GM11168 (cell line): ENCODE measurements at regions not wholly inside any gene's neighbourhood (a gene's known extent, or its start where the extent isn't known, plus 50 kb on each side); places are given as distances from the start of the nearest gene placed in this dataset.
"Not testable (repeated sequence)": the region's sequence is repeated elsewhere in the genome, so short reads cannot be mapped to it uniquely, and the experiment has no call there.

Experiments used
- in situ Hi-C: fragments of 300-500 bp; cut with MboI; formaldehyde crosslinking; loops from one replicate; pipeline ENCODE4 v1.12.0; 2022; ENCODE audit warnings: low sequenced_read_pairs; ENCODE audit not compliant: unreplicated experiment

DNA sequence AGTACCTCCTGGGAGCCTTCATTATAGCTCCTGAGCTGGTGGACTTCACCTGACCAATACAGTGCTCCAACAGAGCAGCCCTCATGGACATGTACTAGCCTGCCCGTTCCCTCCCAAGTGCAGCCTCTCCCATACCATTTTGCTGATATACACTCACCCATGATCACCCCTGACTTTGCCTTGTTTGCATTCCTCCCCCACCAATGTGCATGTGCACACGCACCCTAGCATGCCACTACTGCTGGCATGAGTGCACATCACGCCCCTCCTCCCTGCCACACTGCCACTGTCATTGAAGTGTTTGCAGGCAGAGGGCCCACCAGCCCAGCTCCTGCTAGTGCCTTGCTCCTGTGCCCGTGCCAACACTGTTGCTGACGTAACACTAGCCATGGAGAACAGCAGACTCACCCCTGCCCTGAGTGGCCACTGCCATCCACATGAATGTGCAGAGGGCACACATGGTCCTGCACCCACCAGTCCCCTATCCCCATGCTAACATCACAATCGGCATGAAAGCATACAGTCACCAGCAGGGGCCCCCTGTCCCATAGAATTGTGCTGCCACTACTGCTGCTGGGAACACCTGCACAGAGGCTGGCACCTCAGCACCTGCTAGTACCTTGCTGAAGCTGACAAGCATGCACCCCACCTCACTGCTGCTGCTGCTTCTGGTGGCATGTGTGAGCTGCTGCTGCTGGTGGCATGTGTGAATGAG is 110.3 kb downstream of the SINHCAF start:
- in situ Hi-C loops, result no loop called here

DNA sequence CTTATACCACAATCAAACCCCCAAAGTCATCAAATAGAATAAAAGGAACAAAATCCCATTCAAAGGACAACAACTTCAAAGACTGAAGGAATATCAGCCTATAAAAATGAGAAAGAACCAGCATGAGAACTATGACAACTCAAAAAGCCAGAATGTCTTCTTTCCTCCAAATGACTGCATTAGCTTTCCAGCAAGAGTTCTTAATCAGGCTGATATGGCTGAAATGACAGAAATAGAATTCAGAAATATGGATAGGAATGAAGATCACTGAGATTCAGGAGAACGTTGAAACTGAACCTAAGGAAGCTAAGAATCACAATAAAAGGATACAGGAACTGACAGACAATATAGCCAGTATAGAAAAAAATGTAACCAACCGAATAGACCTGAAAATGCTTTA is 109.5 kb downstream of the SINHCAF start:
- in situ Hi-C loops, result no loop called here

DNA sequence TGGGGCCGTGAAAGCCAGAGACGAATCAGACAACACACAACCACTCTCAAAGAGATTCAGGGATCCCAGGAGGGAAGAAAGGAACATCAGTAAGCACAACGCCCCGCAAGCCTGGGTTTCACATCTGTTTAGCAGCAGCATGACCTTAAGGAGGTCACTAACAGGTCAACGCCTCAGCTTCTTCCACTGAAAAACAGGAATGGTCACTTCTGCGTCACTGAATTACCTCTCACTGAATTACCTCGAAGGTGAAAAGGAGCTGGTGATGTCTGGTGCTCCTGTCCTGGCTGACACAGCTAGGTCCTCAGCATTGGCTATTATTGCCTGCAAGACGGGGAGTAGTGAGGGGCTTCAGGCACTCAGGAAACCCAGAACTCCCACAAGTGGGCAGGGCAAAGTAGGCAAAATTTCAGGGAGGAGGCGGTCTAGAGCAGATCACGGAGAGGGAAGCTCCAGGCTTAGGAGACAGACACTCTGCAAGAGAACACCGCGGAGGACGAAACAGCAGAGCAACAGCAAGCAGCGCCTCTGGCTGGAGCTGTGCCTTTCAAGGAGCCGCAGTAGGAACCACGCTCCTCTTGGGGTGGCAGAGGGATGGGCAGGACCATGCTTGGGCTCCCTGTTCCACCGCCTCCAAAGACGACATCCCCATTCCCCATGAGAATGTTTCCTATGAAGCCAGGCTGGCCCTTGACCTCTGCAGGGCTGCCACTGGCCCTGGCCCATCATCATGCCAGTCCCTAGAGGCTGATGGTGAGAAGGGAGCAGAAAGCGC is 108.4 kb downstream of the SINHCAF start:
- in situ Hi-C loops, result no loop called here

DNA sequence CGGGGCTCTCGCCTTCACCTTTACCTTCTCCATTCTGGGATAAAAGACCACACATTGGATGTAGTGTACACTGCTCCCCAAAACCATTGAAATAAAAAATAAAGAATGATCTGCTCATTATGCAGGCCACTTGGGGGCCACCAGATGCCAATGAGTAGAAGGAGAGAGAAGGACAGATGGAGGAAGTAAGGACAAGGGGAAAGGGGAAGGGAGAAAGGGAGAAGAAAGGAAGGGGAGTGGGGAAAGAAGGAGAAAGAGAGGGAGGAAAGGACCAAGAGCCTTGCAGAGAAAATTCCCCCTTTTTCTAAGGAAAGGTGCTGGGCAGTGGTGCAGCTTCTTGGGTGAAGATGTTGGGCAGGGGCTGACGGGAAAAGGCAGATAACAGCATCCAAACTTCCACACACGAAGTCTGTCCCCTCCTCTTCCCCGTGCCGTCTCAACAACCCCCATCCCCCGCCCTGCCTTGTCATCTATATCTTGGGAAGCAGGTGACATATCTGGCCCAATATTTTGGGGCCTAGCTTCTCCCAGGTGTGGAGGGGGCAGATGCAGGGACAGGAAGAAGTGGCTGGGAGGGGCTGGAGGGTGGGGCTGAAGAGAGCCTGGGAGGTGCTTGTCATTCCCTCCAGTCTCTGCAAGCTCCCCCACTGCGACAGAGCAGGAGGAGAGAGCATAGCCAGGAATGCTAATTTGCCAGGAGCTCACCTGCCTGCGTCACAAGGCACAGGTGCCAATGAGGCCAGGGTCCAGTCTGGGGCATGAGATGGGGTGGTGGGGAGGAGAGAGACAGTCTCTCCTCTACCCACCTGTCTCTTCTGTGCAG is 107.5 kb downstream of the SINHCAF start:
- in situ Hi-C loops, result no loop called here

DNA sequence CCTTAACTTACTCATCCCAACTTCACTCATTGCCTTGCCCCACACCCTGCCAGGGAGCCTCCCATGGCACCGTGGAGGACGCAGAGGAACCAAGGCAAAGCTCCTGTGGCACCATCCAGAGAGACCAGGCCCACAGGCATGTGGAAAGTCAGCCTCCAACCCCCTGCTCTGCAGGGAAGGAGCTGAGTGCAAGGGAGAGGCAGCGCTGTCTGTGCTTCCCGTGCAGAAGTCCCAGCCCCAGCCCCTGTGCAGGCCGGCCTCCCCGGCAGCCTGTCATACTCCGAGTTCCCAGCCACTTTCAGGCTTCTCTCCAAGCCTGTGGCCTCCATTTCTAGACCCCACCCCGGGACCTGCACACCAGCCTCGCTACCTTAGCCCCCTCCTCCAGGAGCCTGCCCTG is 106.4 kb downstream of the SINHCAF start:
- in situ Hi-C loops, result no loop called here

DNA sequence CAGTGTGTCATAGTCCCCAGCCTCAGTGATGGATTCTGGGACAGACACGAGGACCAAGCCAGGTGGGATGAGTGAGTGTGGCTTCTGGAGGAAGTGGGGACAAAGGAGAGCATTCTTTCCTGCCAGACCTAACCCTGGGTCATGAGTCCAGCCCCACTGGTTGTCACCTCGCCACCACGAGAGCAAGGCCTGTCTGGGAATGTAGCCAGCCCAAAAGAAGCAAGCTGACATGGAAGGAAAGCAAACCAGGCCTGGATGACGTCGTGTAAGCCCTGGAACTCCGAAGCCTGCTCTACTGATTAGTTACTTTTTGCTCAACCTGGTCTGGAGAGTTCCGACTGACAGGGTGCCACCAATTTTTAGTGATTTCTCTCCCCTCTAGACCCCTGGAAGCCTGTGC is 105.9 kb downstream of the SINHCAF start:
- in situ Hi-C loops, result no loop called here

DNA sequence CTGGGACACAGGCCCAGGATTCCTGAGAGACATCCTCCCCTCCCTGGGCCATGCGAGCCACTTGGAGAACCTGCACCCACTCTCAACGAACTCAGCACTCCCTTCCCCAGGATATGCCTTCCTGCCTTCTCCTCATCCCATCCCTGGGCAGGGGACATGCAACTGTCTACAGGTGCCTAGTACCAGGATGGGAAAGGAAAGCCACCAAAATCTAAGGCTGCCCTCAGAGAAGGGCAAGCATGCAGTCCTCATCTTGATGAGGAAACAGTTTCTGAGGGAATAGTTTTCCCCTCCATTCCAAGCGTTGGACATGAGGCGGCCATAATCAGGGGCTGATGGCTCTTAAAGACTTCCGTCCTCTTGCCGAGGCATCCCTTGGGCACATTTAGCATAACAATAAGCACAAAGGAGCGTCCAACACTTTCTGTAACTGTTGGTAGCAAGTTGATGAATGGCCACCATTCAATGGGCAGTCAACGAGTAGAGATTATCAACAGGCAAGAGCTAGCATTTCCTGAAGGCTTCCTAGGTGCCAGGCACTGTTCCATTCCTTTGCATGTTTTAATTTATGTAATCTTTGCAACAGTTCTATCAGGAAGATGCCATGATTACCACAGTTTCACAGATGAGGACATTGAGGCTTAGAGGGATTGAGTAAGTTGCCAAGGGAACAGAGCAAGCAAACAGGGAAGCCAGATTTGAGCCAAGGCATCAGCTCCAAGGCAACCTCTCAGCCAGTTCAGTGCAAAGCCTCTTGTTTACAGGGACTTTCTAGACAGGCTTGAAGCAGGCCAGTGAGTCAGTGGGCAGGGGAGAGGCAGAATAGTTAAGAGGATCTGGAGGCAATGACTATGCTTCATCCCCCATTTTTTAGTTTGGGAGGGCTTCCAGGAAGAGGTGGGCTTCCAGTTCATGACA is 105.1 kb downstream of the SINHCAF start:
- in situ Hi-C loops, result no loop called here

DNA sequence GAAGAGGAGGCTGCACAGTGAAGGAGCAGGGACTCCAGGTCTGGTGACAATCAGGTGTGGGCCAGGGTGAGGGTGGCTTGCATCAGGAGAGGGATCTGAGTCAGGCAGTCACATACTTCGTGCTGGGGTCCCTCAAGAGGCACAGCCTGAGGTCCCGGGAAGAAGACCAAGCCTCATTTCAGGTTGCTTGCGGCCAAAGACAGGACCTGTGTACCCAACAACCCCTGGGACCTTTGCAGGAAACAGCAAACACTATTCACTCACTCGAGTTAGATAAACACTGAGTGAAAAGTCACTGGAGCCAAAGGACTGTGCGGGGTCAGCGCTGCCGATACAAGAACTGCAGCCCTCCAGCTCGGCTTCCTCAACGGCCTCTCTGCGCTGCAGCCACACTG is 104.4 kb downstream of the SINHCAF start:
- in situ Hi-C loops, result no loop called here

DNA sequence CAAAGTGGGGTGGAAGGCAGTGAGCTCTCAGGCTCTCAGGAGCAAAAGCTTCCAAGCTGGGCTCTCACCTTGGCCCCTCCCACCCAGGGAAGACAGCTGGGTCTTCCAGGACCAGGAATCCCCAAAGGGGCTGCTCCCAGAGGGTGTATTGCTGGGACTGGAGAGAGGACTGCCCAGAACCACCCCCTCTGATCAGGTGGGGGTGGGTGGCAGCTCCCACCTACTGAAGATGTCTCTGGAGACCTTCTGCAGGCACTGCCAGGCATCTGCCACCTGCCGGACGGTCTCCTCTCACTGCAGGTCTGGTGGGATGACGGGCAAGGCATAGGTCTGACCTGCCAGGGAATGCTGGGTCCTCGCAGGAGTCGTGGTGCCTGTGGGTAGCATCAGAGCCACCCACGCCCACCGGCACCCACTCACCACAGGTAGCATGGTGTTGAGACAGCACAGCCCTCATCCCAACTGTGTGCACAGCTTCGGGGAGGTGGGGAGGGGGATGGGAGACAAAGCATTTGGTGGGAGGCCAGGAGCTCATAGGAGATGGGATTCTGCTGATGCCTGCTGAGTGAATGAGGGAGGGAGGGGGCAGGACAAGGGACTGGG is 103.2 kb downstream of the SINHCAF start:
- in situ Hi-C loops, result no loop called here

DNA sequence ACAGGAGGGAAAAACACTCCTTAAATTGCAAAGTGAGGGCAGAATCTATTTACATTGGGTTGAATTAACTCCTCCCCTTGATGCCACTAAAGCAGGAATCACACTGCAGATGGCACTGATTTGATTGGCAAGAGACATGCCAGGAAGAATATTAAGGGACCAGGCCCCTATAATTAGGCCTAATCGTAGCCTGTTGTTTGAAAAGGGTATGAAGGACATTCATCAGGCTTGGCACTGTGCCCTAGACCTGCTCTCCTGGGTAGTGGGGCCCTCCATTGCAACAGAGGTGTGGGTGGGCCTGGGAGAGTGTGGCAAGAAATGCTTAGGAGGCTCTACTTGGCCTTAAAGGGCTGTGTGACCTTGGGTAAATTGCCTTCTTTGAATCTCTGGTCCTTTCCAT is 102.3 kb downstream of the SINHCAF start:
- in situ Hi-C loops, result not testable (repeated sequence)

DNA sequence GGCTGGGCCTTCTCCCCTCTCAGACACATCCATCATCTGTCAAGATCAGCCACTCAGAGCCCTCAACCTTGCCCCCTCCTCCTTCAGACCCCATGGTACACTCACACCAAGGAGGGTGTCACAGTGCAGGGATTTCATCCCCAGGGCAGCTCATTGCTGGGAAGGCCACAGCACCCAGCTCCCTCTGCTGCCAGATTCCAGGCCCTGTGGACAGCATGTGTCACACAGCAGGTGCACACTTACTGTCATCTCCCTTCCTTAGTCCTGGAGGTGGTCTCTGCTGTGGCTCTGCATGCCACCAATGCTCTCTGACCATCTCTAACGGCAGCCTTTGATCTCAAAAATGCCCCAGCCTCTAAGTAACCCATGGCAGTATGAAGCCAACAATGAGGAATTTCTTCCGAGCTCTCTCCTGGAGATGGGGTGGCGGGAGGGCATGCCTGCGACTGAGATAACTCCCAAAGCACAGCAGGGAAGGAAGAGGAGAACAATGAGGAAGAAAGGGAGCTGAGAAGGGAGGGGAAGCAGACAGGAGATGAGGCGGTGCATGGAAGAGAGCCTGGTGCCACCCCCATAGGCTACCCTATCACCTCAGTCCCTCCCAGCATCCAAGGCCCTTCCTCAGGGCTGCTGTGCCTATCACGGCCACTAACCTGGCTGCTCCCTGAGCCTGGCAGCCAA is 101.0 kb downstream of the SINHCAF start:
- in situ Hi-C loops, result loop anchor here (25.0 kb wide), 1 partner anchor 113 kb away; no protein-coding TSS in a partner anchor

DNA sequence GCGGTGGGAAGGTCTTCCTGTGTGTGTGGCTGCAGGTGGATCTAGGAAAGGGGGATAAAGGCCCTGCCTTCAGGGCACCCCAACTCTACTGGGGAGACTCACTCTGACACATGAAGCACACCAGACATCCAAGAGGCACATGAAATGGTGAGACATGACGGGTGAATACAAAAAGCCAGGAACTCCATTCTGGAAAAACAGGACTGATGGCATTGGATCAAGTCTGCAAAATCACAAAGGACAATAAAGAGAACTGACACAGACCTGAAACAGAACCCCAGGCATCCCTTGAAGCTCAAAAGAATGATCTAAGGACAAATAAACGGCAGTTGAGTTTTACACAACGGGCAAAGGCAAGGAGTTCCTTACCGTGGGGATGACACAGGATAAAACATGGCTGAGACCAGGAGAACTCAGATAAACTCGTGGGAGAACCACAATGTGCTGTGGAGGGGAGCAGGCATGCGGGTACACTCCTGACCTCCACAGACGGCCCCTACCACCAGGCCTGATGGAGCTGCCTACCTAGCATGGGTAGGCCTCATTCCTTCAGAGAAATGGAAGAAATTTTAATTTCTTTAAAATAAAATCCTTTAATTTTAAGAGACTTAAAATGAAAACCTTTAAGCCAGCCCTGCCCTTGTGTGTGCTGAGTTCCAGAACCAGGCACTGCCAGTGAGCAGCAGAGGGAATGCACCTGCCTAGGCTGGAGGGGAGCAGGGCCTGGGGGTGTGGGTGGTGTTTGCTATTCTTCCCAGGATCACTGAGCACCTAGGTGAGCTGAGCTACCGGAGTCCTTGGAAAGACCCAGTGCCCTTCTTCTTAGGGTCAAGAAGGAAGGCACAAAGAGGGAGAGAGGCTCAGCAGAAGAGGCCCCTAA is 100.1 kb downstream of the SINHCAF start:
- in situ Hi-C loops, result loop anchor here (25.0 kb wide), 1 partner anchor 114 kb away; no protein-coding TSS in a partner anchor

DNA sequence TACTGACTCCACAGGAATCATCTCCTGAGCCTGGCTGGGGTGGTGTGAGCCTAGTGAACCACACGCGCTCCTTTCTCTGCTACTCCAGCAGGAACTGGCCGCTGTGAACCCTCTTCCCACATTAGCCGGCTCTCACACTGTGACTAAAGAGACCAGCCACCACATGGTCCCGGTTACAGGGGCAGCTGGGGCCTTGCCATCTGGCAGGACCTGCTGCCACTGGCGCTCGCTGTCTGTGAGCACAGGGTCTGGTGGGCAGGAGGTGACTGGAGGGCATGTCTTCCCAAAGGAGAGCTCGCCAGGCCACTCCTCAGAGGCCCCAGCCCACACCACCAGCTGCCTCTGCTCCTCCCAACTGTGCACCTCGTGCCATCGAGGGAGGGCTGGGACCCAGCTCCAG is 99.3 kb downstream of the SINHCAF start:
- in situ Hi-C loops, result loop anchor here (25.0 kb wide), 1 partner anchor 114 kb away; no protein-coding TSS in a partner anchor

DNA sequence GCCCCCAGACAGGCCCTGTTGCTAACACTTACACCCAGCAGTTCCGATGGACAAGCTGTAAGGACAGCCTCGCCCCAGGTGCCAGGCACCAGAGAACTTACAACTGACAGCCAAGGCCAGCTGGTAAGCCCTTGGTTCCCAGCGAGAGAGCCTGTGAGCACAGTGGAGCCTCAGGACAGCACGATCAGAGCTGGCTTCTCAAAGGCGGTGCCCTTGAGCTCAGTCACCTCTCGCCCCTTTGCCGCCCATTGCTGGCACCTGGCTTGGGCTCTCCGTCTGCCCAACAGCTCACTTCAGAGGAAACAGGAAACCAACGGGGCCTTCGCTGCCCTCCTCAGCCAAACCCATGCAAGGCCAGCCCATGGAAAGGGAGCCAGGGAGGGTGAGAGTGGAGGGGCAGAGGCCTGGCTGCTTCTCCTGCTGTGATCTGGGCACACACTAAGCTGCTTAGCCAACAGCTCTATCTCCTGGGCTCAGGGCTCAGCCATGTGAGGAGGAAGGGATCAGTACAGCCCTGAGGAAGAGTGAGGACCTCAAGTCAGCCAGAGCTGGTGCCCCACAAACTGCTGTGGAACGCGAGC is 98.5 kb downstream of the SINHCAF start:
- in situ Hi-C loops, result loop anchor here (25.0 kb wide), 1 partner anchor 115 kb away; no protein-coding TSS in a partner anchor

DNA sequence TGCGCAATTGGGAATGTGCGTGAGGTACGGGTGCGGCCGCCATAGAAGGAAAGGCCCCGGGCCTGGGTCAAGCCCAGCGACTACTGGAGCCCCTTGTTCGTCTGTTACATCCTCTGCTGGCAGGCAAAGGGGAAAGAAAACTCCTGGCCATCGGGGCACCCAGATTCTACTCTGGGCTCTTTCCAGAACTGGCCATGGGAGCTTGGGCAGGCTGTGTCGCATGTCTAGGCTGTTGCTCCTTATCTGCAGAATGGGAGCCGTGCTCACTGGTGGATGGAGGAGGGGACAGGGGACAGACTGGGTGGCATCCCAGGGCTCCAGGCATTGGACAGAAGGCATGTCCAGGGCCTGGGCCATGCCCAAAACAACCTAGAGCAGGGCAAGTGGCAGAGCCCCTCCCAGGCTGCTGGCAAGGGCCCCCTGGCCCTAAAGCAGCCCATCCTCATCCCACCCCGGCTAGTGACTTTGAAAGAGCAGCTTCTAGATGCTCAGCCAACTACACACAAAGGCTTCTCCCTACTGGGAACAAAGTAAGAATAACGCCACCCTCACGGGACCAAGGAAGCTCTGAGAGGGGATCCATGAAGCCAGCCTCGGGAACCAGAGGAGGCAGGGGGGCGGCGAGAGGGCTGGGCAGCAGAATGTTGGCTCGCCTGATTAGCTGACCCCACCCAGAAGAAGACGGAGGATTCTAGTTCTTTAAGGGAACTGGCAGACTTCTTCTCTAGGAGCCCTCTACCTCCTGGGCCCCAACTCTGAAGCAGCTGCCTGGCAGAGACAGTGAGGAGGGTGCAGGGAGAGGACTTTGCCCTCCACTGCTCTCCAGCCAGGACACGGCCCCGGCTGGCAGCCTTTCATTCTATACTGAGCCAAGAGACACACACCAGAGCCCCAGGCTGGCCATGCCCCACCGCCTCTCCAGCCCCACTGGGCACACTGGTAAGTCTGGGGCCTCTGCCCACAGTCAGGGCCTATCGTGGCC is 96.8 kb downstream of the SINHCAF start:
- in situ Hi-C loops, result loop anchor here (25.0 kb wide), 1 partner anchor 117 kb away; no protein-coding TSS in a partner anchor

DNA sequence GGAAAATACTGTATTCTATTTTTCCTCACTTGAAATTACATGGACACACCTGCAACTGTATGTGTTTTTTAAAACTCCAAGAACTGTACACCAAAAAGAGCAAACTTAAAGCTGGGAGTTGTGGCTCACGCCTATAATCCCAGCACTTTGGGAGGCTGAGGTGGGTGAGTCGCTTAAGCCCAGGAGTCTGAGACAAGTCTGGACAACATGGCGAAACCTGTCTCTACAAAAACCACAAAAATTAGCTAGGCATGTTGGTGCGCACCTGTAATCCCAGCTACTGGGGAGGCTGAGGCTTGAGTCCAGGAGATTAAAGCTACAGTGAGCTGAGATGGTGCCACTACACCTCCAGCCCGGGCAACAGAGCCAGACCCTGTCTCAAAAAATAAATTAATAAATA is 95.9 kb downstream of the SINHCAF start:
- in situ Hi-C loops, result loop anchor here (10.0 to 25.0 kb wide), 2 partner anchors 118 to 385 kb away; no protein-coding TSS in a partner anchor
